Activated naive CD8-positive, alpha-beta T cell (primary cell): ENCODE measurements at regions not wholly inside any gene's neighbourhood (a gene's known extent, or its start where the extent isn't known, plus 50 kb on each side); places are given as distances from the start of the nearest gene placed in this dataset.

Source experiments
- H3K27ac Mint-ChIP-seq: one replicate; pipeline ENCODE4 v1.8.0; 2021; ENCODE audit warnings: mixed read lengths
- H3K27me3 Mint-ChIP-seq: one replicate; pipeline ENCODE4 v1.8.0; 2021; ENCODE audit warnings: mixed read lengths
- H3K36me3 Mint-ChIP-seq: one replicate; pipeline ENCODE4 v1.8.0; 2021; ENCODE audit warnings: mixed read lengths
- H3K4me1 Mint-ChIP-seq: one replicate; pipeline ENCODE4 v1.8.0; 2021; ENCODE audit warnings: low read depth, mixed read lengths
- H3K4me3 Mint-ChIP-seq: one replicate; pipeline ENCODE4 v1.8.0; 2021; ENCODE audit warnings: mild to moderate bottlenecking, mixed read lengths
- H3K9me3 Mint-ChIP-seq: one replicate; pipeline ENCODE4 v1.8.0; 2021; ENCODE audit warnings: low read depth, mixed read lengths

- Mint-ChIP-seq H3K36me3 (no peaks in the 10 kb centered on the region), H3K9me3 (no peaks in the 10 kb centered on the region), H3K27ac (no peak overlapping the region), H3K27me3 (peaks cover 25% of the 10 kb centered on the region), H3K4me3 (peak overlapping the region; percentile 75), H3K4me1 (peaks cover 16% of the 10 kb centered on the region)
Measured at GRCh38 chr10:21172930-21173801, 276.1 kb upstream of the NEBL start.

GRCh38 chr10:21172542-21172929 lies 275.4 kb upstream of the NEBL start:
- Mint-ChIP-seq H3K4me1 (peaks cover 16% of the 10 kb centered on the region), H3K9me3 (no peaks in the 10 kb centered on the region), H3K36me3 (no peaks in the 10 kb centered on the region), H3K4me3 (peak overlapping the region; percentile 59), H3K27me3 (peaks cover 23% of the 10 kb centered on the region), H3K27ac (no peak overlapping the region)

- no peaks in the 10 kb centered on the region for H3K9me3 Mint-ChIP-seq
- no peaks in the 10 kb centered on the region for H3K36me3 Mint-ChIP-seq
- H3K27me3 Mint-ChIP-seq = peaks cover 23% of the 10 kb centered on the region
- no peak overlapping the region for H3K27ac Mint-ChIP-seq
- H3K4me1 Mint-ChIP-seq = peaks cover 16% of the 10 kb centered on the region
- peak overlapping the region; percentile 59 for H3K4me3 Mint-ChIP-seq
Measured at GRCh38 chr10:21171936-21172541, 274.9 kb upstream of the NEBL start.

GRCh38 chr10:21171197-21171935 lies 274.3 kb upstream of the NEBL start:
- H3K36me3 Mint-ChIP-seq = no peaks in the 10 kb centered on the region
- no peak overlapping the region for H3K4me3 Mint-ChIP-seq
- H3K27ac Mint-ChIP-seq = no peak overlapping the region
- H3K9me3 Mint-ChIP-seq = peaks cover 2% of the 10 kb centered on the region
- peaks cover 21% of the 10 kb centered on the region for H3K27me3 Mint-ChIP-seq
- H3K4me1 Mint-ChIP-seq = peaks cover 16% of the 10 kb centered on the region

GRCh38 chr10:21170216-21170615 lies 273.1 kb upstream of the NEBL start:
- H3K36me3 Mint-ChIP-seq = no peaks in the 10 kb centered on the region
- H3K27me3 Mint-ChIP-seq = peaks cover 18% of the 10 kb centered on the region
- H3K4me1 Mint-ChIP-seq = peaks cover 15% of the 10 kb centered on the region
- no peak overlapping the region for H3K27ac Mint-ChIP-seq
- H3K9me3 Mint-ChIP-seq = peaks cover 3% of the 10 kb centered on the region
- H3K4me3 Mint-ChIP-seq = no peak overlapping the region

- H3K36me3 Mint-ChIP-seq = no peaks in the 10 kb centered on the region
- H3K27ac Mint-ChIP-seq = no peak overlapping the region
- H3K27me3 Mint-ChIP-seq = peaks cover 14% of the 10 kb centered on the region
- no peak overlapping the region for H3K4me3 Mint-ChIP-seq
- peaks cover 3% of the 10 kb centered on the region for H3K9me3 Mint-ChIP-seq
- peaks cover 9% of the 10 kb centered on the region for H3K4me1 Mint-ChIP-seq
Measured at GRCh38 chr10:21169271-21169670, 272.2 kb upstream of the NEBL start.

GRCh38 chr10:21167288-21168010 lies 270.3 kb upstream of the NEBL start:
- peaks cover 3% of the 10 kb centered on the region for H3K9me3 Mint-ChIP-seq
- H3K36me3 Mint-ChIP-seq = no peaks in the 10 kb centered on the region
- H3K27ac Mint-ChIP-seq = no peak overlapping the region
- H3K4me3 Mint-ChIP-seq = no peak overlapping the region
- peaks cover 10% of the 10 kb centered on the region for H3K27me3 Mint-ChIP-seq
- H3K4me1 Mint-ChIP-seq = peaks cover 2% of the 10 kb centered on the region

GRCh38 chr10:21166557-21167287 lies 269.6 kb upstream of the NEBL start:
- H3K27ac Mint-ChIP-seq = no peak overlapping the region
- peaks cover 3% of the 10 kb centered on the region for H3K9me3 Mint-ChIP-seq
- no peaks in the 10 kb centered on the region for H3K4me1 Mint-ChIP-seq
- H3K27me3 Mint-ChIP-seq = peaks cover 7% of the 10 kb centered on the region
- H3K36me3 Mint-ChIP-seq = no peaks in the 10 kb centered on the region
- no peak overlapping the region for H3K4me3 Mint-ChIP-seq

- H3K4me3 Mint-ChIP-seq = no peak overlapping the region
- no peaks in the 10 kb centered on the region for H3K36me3 Mint-ChIP-seq
- H3K27ac Mint-ChIP-seq = no peak overlapping the region
- peaks cover 3% of the 10 kb centered on the region for H3K9me3 Mint-ChIP-seq
- H3K27me3 Mint-ChIP-seq = peaks cover 7% of the 10 kb centered on the region
- no peaks in the 10 kb centered on the region for H3K4me1 Mint-ChIP-seq
Measured at GRCh38 chr10:21165489-21165888, 268.4 kb upstream of the NEBL start.

- peaks cover 6% of the 10 kb centered on the region for H3K27me3 Mint-ChIP-seq
- no peak overlapping the region for H3K27ac Mint-ChIP-seq
Measured at GRCh38 chr10:21164687-21165086, 267.6 kb upstream of the NEBL start.

GRCh38 chr10:21162948-21163347 lies 265.8 kb upstream of the NEBL start:
- H3K36me3 Mint-ChIP-seq = no peaks in the 10 kb centered on the region
- no peak overlapping the region for H3K4me3 Mint-ChIP-seq
- H3K27ac Mint-ChIP-seq = no peak overlapping the region
- H3K9me3 Mint-ChIP-seq = peaks cover 3% of the 10 kb centered on the region
- no peaks in the 10 kb centered on the region for H3K4me1 Mint-ChIP-seq
- peaks cover 6% of the 10 kb centered on the region for H3K27me3 Mint-ChIP-seq

More at GRCh38 chr10:21164687-21165086, 267.6 kb upstream of the NEBL start:
- H3K4me3 Mint-ChIP-seq = no peak overlapping the region
- peaks cover 3% of the 10 kb centered on the region for H3K9me3 Mint-ChIP-seq
- H3K36me3 Mint-ChIP-seq = no peaks in the 10 kb centered on the region
- no peaks in the 10 kb centered on the region for H3K4me1 Mint-ChIP-seq

- no peaks in the 10 kb centered on the region for H3K36me3 Mint-ChIP-seq
- peaks cover 3% of the 10 kb centered on the region for H3K9me3 Mint-ChIP-seq
- H3K4me3 Mint-ChIP-seq = no peak overlapping the region
- H3K27me3 Mint-ChIP-seq = peaks cover 6% of the 10 kb centered on the region
- H3K4me1 Mint-ChIP-seq = no peaks in the 10 kb centered on the region
- H3K27ac Mint-ChIP-seq = no peak overlapping the region
Measured at GRCh38 chr10:21161647-21162046, 264.5 kb upstream of the NEBL start.

GRCh38 chr10:21161090-21161625 lies 264.0 kb upstream of the NEBL start:
- no peak overlapping the region for H3K27ac Mint-ChIP-seq

GRCh38 chr10:21160116-21160515 lies 263.0 kb upstream of the NEBL start:
- no peak overlapping the region for H3K4me3 Mint-ChIP-seq
- H3K27ac Mint-ChIP-seq = no peak overlapping the region
- H3K9me3 Mint-ChIP-seq = no peaks in the 10 kb centered on the region
- H3K4me1 Mint-ChIP-seq = no peaks in the 10 kb centered on the region
- H3K27me3 Mint-ChIP-seq = peaks cover 1% of the 10 kb centered on the region
- no peaks in the 10 kb centered on the region for H3K36me3 Mint-ChIP-seq

More at GRCh38 chr10:21161090-21161625, 264.0 kb upstream of the NEBL start:
- Mint-ChIP-seq H3K4me1 (no peaks in the 10 kb centered on the region), H3K4me3 (no peak overlapping the region), H3K9me3 (no peaks in the 10 kb centered on the region), H3K36me3 (no peaks in the 10 kb centered on the region), H3K27me3 (peaks cover 2% of the 10 kb centered on the region)
